DND-41 (cell line): ENCODE measurements at regions not wholly inside any gene's neighbourhood (a gene's known extent, or its start where the extent isn't known, plus 50 kb on each side); places are given as distances from the start of the nearest gene placed in this dataset.
"Not testable (repeated sequence)": the region's sequence is repeated elsewhere in the genome, so short reads cannot be mapped to it uniquely, and the experiment has no call there.

Source experiments
- ATAC-seq: fragments of 200-7000 bp; cut with Tn5 transposase; 3 replicates; pipeline ENCODE4 v1.9.1; 2021; ENCODE audit warnings: low read depth; ENCODE audit not compliant: insufficient read depth
- DNase-seq: peaks from one replicate; pipeline ENCODE4 v3.0.0-alpha.2; 2020
- H2AFZ ChIP-seq: 2 replicates; pipeline ENCODE4 v1.6.0; 2012; ENCODE audit warnings: low read depth, low read length
- H3K27ac ChIP-seq: 2 replicates; pipeline ENCODE4 v1.5.1; 2012; ENCODE audit warnings: low read length, inconsistent platforms
- H3K27me3 ChIP-seq: fragments of 200-600 bp; sonication (generic); 2 replicates; pipeline ENCODE4 v1.6.0; 2012; ENCODE audit warnings: low read length, mild to moderate bottlenecking, inconsistent platforms; ENCODE audit not compliant: insufficient read depth, poor library complexity
- H3K36me3 ChIP-seq: 2 replicates; pipeline ENCODE4 v1.5.1; 2012; ENCODE audit warnings: low read length, inconsistent platforms; ENCODE audit not compliant: insufficient read depth
- H3K4me1 ChIP-seq: 2 replicates; pipeline ENCODE4 v1.5.1; 2012; ENCODE audit warnings: mild to moderate bottlenecking, low read length; ENCODE audit not compliant: insufficient read depth
- H3K4me2 ChIP-seq: 2 replicates; pipeline ENCODE4 v1.6.0; 2012; ENCODE audit warnings: mild to moderate bottlenecking, moderate library complexity, low read length, inconsistent platforms; ENCODE audit not compliant: insufficient read depth
- H3K4me3 ChIP-seq, 2 experiments: fragments of 200-600 bp in 1 of 2; shearing (Covaris generic) in 1 of 2; 2 replicates each; pipeline ENCODE4 v1.5.1; 2012 to 2016; ENCODE audit warnings: inconsistent platforms in 2 of 2, low read length in 2 of 2, mild to moderate bottlenecking in 2 of 2, low read depth in 1 of 2, moderate library complexity in 1 of 2
- H3K79me2 ChIP-seq: 2 replicates; pipeline ENCODE4 v1.6.0; 2012; ENCODE audit warnings: low read length, inconsistent platforms; ENCODE audit not compliant: insufficient read depth
- H3K9ac ChIP-seq: 2 replicates; pipeline ENCODE4 v1.6.0; 2012; ENCODE audit warnings: low read depth, mild to moderate bottlenecking, inconsistent platforms, low read length, moderate library complexity
- H3K9me3 ChIP-seq: 2 replicates; pipeline ENCODE4 v1.5.1; 2012; ENCODE audit warnings: low read length, moderate library complexity, mild to moderate bottlenecking, inconsistent platforms; ENCODE audit not compliant: insufficient read depth, severe bottlenecking
- H4K20me1 ChIP-seq: 2 replicates; pipeline ENCODE4 v1.6.0; 2012; ENCODE audit warnings: low read length; ENCODE audit not compliant: insufficient read depth
- CTCF ChIP-seq: IDR thresholded peaks from 2 replicates; pipeline ENCODE4 v1.5.1; 2012; ENCODE audit warnings: borderline replicate concordance, low read length, moderate library complexity, mild to moderate bottlenecking; ENCODE audit not compliant: poor library complexity, severe bottlenecking; ENCODE audit errors: extremely low read depth
- EZH2 ChIP-seq: IDR thresholded peaks from 3 replicates; pipeline ENCODE4 v1.6.1; 2012; ENCODE audit warnings: borderline replicate concordance, low read depth, mild to moderate bottlenecking, moderate library complexity, low read length, inconsistent platforms; ENCODE audit not compliant: severe bottlenecking

GRCh38 chr10:8282340-8282739 is 227.9 kb downstream of the GATA3 start:
- Histone ChIP-seq H3K9ac (no peak overlapping the region), H3K4me1 (peaks cover 16% of the 10 kb centered on the region), H3K27ac (0 out of 2 replicates have a peak overlapping the region, but pooled peaks have one; percentile 11), H3K36me3 (no peaks in the 10 kb centered on the region), H2AFZ (peak overlapping the region; percentile 10; the same call in 1 of the 2 replicates), H3K27me3 (no peaks in the 10 kb centered on the region), H3K4me3 (no peak overlapping the region), H3K9me3 (no peaks in the 10 kb centered on the region), H4K20me1 (no peaks in the 10 kb centered on the region), H3K79me2 (no peaks in the 10 kb centered on the region), H3K4me2 (no peak overlapping the region)
- peak; percentile 34 for DNase-seq
- ATAC-seq = peak; percentile 61; the same call in 2 of the 3 replicates
- TF ChIP-seq CTCF (no peak), EZH2 (no peak)

- H3K27ac ChIP-seq = no peak overlapping the region
- H3K27me3 ChIP-seq = no peaks in the 10 kb centered on the region
- H3K4me2 ChIP-seq = no peak overlapping the region
- no peaks in the 10 kb centered on the region for H3K36me3 ChIP-seq
- H3K9me3 ChIP-seq = no peaks in the 10 kb centered on the region
- no peaks in the 10 kb centered on the region for H3K79me2 ChIP-seq
- H3K4me1 ChIP-seq = peaks cover 10% of the 10 kb centered on the region
- H3K9ac ChIP-seq = no peak overlapping the region
- no peaks in the 10 kb centered on the region for H4K20me1 ChIP-seq
- DNase-seq (no peak), ATAC-seq (no peak)
- H3K4me3 ChIP-seq = no peak overlapping the region
- TF ChIP-seq CTCF (no peak), EZH2 (no peak)
- no peak overlapping the region for H2AFZ ChIP-seq
Measured at GRCh38 chr10:8283166-8283905, 228.8 kb downstream of the GATA3 start.

GRCh38 chr10:8283986-8284385 is 229.5 kb downstream of the GATA3 start:
- Histone ChIP-seq H3K79me2 (no peaks in the 10 kb centered on the region), H2AFZ (no peak overlapping the region), H3K4me1 (peaks cover 10% of the 10 kb centered on the region), H3K4me2 (no peak overlapping the region), H3K27me3 (no peaks in the 10 kb centered on the region), H4K20me1 (no peaks in the 10 kb centered on the region), H3K36me3 (no peaks in the 10 kb centered on the region), H3K4me3 (no peak overlapping the region), H3K27ac (no peak overlapping the region), H3K9me3 (no peaks in the 10 kb centered on the region), H3K9ac (no peak overlapping the region)
- ATAC-seq (no peak), DNase-seq (no peak)
- no peak for TF ChIP-seq CTCF
- TF ChIP-seq EZH2 = no peak

GRCh38 chr10:8285970-8286369 is 231.5 kb downstream of the GATA3 start:
- H3K27ac ChIP-seq, H3K9me3 ChIP-seq, H3K4me3 ChIP-seq, H3K79me2 ChIP-seq, ATAC-seq, H3K27me3 ChIP-seq, H4K20me1 ChIP-seq, H3K36me3 ChIP-seq, H2AFZ ChIP-seq, H3K4me2 ChIP-seq, H3K9ac ChIP-seq, DNase-seq: not testable (repeated sequence)
- H3K4me1 ChIP-seq = peaks cover 10% of the 10 kb centered on the region
